Activated gamma-delta T cell treated with Interleukin-2 at 50 U/mL for 16 hours (primary cell): ENCODE measurements at regions not wholly inside any gene's neighbourhood (a gene's known extent, or its start where the extent isn't known, plus 50 kb on each side); places are given as distances from the start of the nearest gene placed in this dataset.
"Not testable (repeated sequence)": the region's sequence is repeated elsewhere in the genome, so short reads cannot be mapped to it uniquely, and the experiment has no call there.

Experiments
- DNase-seq: peaks from one replicate; pipeline ENCODE4 v3.0.0-alpha.2; 2020

- no peak for DNase-seq
Measured at GRCh38 chr1:148309940-148310500, 157.9 kb upstream of the NBPF11 start.

GRCh38 chr1:148308832-148309458 lies 156.9 kb upstream of the NBPF11 start:
- DNase-seq = no peak

- no peak for DNase-seq
Measured at GRCh38 chr1:148307583-148308185, 155.6 kb upstream of the NBPF11 start.

GRCh38 chr1:148304935-148305334 lies 152.9 kb upstream of the NBPF11 start:
- not testable (repeated sequence) for DNase-seq

- not testable (repeated sequence) for DNase-seq
Measured at GRCh38 chr1:148302586-148303364, 150.7 kb upstream of the NBPF11 start.

GRCh38 chr1:148297852-148298251 lies 145.8 kb upstream of the NBPF11 start:
- not testable (repeated sequence) for DNase-seq

GRCh38 chr1:148296511-148296910 lies 144.4 kb upstream of the NBPF11 start:
- no peak for DNase-seq

GRCh38 chr1:148294116-148294807 lies 142.2 kb upstream of the NBPF11 start:
- DNase-seq = no peak

- DNase-seq = no peak
Measured at GRCh38 chr1:148293651-148294050, 141.6 kb upstream of the NBPF11 start.

GRCh38 chr1:148292915-148293314 lies 140.8 kb upstream of the NBPF11 start:
- DNase-seq = no peak

- DNase-seq = no peak
Measured at GRCh38 chr1:148290881-148291280, 138.8 kb upstream of the NBPF11 start.

GRCh38 chr1:148289647-148290046 lies 137.6 kb upstream of the NBPF11 start:
- no peak for DNase-seq

GRCh38 chr1:148285946-148286345 lies 133.9 kb upstream of the NBPF11 start:
- DNase-seq = not testable (repeated sequence)

- not testable (repeated sequence) for DNase-seq
Measured at GRCh38 chr1:148280831-148281572, 128.9 kb upstream of the NBPF11 start.

- not testable (repeated sequence) for DNase-seq
Measured at GRCh38 chr1:148279002-148279542, 127.0 kb upstream of the NBPF11 start.

- DNase-seq = not testable (repeated sequence)
Measured at GRCh38 chr1:148277865-148278279, 125.8 kb upstream of the NBPF11 start.

GRCh38 chr1:148267066-148267465 lies 115.0 kb upstream of the NBPF11 start:
- not testable (repeated sequence) for DNase-seq

- DNase-seq = no peak
Measured at GRCh38 chr1:148264374-148265276, 112.5 kb upstream of the NBPF11 start.

GRCh38 chr1:148263906-148264255 lies 111.8 kb upstream of the NBPF11 start:
- peak; percentile 5 for DNase-seq

GRCh38 chr1:148263128-148263905 lies 111.2 kb upstream of the NBPF11 start:
- DNase-seq = peak; percentile 41
